NCI-H69 (cell line): ENCODE measurements at regions not wholly inside any gene's neighbourhood (a gene's known extent, or its start where the extent isn't known, plus 50 kb on each side); places are given as distances from the start of the nearest gene placed in this dataset.
"Not testable (repeated sequence)": the region's sequence is repeated elsewhere in the genome, so short reads cannot be mapped to it uniquely, and the experiment has no call there.

Experiments used
- DNase-seq: peaks from one replicate; lab custom pipeline; 2025; lab: John Stamatoyannopoulos, UW

GRCh38 chr7:119868387-119868786, 404.6 kb upstream of the KCND2 start:
- DNase-seq, result no peak

DNA sequence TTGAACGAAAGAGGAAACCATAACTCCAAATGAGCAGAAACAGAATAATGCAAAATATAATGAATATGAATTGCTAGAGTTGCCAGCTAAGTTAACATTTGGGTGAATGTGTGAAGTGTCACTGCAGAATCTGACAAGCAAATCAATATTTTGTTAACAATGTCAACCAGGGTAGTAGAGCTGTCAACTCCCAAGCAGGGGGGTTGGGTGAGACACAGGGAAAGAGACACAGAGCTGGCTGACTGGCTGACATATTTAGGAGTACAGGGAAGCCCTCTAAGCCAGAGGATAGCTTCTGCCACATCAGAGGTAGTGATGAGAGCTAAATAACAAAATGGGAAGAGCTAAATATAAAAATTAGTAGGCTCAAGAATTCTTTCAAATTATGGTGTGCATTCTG, 393.1 kb upstream of the KCND2 start:
- DNase-seq, result no peak

DNA sequence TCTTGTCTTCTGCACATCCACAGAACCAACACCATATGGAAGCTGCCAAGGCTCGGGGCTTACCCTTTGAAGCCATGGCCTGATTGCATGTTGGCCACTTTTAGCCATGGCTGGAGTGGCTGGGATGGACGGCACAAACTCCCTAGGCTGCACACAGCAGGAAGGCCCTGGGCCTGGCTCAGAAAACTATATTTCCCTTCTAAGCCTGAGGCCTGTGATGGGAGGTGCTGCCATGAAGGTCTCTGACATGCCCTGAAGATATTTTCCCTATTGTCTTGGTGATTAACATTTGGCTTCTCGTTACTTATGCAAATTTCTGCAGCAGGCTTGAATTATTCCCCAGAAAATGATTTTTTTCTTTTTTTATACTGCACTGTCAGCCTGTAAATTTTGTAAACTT, 387.0 kb upstream of the KCND2 start:
- DNase-seq, result no peak

DNA sequence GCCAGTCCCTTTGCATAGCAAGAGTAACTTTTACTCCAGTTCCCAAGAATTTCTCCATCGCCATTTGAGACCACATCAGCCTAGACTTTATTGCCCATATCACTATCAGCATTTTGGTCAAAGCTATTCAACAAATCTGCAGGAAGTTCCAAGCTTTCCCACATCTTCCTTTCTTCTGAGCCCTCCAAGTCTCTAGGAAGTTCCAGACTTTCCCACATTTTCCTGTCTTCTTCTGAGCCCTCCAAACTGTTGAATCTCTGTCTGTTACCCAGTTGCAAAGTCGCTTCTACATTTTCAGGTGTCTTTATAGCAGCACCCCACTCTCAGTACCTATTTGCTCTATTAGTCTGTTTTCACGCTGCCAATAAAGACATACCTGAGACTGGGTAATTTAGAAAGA, 386.4 kb upstream of the KCND2 start:
- not testable (repeated sequence) for DNase-seq

GRCh38 chr7:119888251-119888650, 384.7 kb upstream of the KCND2 start:
- no peak for DNase-seq

- no peak for DNase-seq
These were observed 382.3 kb upstream of the KCND2 start for GRCh38 chr7:119890631-119891030.

DNA sequence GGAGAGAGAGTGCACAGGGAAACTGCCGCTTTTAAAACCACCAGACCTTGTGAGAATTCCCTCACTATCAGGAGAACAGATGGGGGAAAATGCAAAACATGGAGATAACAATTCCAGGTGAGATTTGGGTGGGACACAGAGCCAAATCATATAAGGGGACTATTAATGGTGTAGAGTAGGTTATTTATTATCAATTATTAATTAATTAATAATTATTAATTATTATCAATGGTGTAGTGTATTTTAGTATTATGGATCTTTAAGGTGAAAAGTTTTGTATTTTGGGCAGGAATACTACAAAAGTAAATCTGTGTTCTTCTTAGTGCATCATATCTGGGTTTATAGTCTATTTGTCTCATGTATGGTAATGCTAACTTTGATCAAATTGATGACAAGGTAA, 377.7 kb upstream of the KCND2 start:
- peak; percentile 8 for DNase-seq

DNA sequence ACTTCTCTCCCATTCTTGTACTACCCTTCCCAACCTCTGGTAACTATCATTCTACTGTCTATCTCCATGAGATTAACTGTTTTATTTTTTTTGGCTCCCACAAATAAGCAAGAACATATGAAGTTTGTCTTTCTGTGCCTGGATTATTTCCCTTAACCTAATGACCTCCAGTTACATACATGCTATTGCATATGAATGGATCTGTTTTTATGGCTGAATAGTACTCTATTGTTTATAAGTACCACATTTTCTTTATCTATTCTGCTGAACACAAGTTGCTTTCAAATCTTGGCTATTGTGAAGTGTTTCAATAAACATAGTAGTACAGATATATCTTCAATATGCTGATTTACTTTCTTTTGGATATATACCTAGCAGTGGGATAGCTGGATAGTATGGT, 376.6 kb upstream of the KCND2 start:
- no peak for DNase-seq

DNA sequence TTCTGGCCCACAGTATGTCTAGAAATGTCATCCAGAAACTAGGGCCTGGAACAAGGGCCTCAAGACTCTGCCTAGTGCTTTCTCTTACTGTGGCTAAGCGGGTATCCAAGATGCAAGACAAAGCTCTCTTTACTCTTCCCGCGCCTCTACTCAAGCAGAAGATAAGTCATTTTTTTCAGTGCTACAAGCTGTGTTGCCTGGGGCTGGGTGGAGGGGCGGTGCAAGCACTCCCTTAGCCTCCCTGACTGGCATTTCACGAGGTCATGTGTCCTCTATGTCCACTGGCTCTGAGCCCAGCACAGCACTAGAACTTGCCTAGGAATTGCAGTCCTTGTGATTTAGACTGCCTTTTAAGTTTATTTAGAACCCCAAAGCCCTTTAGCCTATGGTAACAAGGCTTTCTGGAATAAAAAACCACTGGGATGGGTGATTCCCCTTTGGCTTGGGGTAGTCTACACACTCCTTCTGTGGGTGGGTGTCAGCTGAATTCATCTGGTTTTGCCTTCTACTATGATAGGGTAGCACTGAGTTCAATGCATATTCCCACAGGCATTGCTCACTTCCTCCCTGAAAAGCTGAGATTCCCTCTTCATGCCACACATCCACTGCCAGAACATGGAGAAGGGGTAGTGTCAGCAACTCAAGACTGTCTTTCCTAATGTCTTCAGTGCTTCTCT, 371.8 kb upstream of the KCND2 start:
- DNase-seq, result peak; percentile 63

DNA sequence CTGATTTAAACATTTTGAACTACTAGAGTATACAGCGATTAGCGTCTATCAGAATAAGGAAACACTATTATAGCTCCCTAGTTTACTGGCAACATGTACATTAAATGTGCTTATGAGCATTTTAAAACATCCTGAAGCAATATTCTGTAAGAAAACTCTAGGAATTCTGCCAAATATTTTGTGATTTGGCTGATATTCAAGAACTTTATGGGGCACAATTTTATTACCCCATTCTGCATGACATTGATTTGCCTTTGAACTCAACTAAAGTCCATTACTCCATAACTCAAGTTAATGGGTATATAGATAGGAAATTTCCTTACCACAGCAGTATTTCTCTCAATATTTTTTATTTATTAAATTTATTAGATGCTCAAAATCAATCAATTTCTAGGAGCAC, 369.9 kb upstream of the KCND2 start:
- no peak for DNase-seq

GRCh38 chr7:119905495-119905894, 367.5 kb upstream of the KCND2 start:
- no peak for DNase-seq

DNA sequence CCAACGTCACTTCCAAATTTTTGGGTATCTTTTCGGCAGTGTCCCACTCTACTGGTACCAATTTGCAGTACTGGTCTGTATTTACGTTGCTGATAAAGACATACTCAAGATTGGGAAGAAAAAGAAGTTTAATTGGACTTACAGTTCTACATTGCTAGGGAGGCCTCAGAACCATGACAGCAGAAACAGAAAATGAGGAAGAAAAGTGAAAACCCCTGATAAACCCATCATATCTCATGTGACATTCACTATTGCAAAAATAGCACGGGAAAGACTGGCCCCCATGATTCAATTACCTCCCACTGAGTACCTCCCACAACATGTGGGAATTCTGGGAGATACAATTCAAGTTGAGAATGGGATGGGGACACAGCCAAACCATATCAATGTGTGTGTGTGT, 364.0 kb upstream of the KCND2 start:
- DNase-seq, result no peak

- not testable (repeated sequence) for DNase-seq
These were observed 358.9 kb upstream of the KCND2 start for GRCh38 chr7:119914119-119914518.

DNA sequence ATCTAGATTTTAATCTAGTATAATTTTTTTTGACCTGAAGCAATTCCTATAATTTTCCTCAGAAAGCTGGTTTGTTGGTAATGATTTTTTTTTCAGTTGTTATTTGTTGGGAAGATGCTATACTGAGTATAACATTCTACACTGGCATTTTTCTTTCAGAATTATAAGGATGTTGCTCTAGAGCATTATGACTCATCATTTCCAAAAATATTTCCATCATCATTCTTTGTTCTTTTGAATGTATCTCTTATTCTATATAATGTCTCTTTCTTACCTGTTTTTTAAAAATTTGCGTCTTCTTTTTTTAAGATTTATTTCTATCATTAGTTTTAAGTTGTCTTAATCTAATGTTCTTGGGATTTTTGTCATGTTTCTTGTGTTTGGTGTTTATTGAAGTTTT, 356.5 kb upstream of the KCND2 start:
- no peak for DNase-seq

DNA sequence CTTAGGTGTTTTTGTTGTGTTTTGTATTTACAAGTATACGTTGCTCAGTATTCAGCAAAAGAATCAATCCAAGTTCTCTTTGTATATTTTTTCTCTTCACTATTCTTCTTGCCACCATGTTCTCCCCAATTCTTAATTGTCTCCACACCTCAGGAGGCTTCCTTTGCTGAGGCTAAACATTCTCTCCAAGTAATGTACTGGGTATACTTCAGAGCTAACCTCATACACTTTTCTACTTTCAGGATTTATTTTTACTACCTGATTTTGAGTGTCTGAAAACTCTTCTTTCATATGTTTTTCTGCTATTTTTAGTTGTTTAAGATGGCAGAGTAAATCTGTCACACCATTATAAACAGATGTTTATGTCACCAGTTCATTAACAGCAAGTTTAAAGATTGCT, 354.8 kb upstream of the KCND2 start:
- DNase-seq, result no peak

- no peak for DNase-seq
These were observed 353.0 kb upstream of the KCND2 start for GRCh38 chr7:119919986-119920385.

DNA sequence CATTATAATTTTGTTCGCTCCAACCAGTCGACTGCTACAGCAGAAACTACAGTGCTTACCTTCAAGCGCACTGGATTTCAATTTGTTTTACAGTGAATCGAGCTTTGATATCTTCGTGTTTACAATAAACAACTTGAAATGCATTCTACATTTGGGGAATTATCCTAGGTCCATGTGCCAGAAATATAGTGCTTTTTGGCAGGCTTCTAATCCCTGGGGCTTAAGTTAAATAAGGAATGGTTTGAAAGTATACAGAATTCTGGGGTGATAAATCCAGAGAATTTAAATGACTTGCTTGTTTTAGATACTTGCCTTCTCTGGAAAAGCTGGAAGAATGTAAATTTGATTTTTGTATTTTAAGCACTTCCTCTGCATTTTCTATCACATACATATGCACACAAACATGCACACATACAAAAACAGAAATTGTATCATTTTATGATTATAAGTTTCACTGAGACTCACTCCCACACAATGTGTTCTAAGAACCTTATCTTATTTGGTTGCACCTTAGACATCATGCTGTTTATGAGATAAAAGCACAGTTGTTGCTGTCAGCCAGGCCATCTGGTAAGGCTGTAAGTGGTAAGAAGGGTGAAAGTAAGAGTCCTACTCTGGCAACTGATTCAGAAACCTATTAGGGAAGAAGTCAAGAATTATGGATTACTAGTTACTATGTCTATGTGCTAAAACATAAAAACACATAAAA, 347.2 kb upstream of the KCND2 start:
- DNase-seq, result peak; percentile 49

GRCh38 chr7:119929891-119930290, 343.1 kb upstream of the KCND2 start:
- DNase-seq, result no peak

- DNase-seq, result no peak
These were observed 341.6 kb upstream of the KCND2 start for GRCh38 chr7:119931230-119931824.

DNA sequence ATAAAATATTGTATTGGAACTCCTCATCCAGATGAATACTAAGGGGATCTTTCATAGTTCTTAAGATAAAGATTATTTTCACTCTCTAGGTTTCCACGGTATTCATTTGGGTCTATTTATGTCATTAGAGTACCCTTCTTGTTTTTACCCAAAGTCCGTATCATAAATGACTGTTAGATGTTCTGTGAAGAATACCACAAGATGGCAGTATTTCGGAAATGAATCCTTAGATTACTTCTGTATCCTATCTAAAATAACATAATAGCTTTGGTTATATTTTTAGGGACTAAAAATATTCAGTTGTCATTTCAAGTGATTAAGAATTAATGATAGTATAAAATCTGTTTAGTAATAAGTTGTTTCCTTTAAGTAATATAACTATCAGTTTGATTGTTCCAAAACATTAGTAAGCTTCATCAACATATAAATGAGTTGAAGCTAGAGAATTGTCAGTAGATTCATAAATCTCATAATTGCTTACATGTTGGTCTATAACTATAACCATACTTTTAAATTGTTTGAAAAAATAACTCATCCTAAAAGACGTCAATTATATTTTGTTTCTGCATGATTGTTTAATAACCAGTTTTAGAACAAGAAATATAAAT, 337.5 kb upstream of the KCND2 start:
- DNase-seq, result peak; percentile 62

DNA sequence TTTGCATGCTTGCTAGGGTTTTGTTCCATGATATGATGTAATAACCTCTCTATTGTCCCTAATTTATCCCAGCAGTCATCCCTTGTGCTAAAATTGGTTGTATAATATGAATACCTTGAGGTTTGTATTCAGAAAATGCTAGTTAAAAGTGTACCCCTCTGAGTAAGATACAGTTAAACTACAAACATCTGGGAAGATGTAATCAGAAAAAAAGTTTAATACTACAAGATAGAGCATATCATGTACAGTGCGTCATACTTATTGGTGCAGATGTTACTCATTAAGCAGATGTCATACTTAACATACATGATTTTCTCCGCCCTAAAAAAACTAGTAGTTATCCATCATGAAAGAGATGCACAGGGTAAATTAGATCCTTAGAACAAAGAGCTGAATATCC, 336.1 kb upstream of the KCND2 start:
- DNase-seq, result no peak

DNA sequence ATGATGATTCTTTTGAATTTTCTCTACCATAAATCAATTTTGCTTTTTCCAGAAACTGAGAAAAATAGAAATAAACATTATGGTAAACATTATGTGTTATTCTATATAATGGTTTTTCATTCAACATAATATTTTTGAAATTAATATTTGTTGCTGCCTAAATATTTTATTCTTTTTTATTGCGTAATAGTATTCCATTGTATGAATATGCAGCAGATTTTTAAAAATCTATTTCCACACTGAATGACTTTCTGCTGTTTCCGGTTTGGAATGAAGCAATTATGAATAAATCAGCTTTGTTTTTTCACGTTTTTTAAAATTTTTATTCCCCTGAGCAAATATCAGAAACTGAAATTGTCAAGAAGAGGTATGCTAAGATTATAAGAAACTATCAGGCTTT, 335.2 kb upstream of the KCND2 start:
- DNase-seq, result no peak

GRCh38 chr7:119943942-119944600, 328.9 kb upstream of the KCND2 start:
- no peak for DNase-seq
